Pancreas (tissue), 10 donors: ENCODE measurements at regions not wholly inside any gene's neighbourhood (a gene's known extent, or its start where the extent isn't known, plus 50 kb on each side); places are given as distances from the start of the nearest gene placed in this dataset.

Experiments used
- ATAC-seq, 4 donors: fragments of 200-7000 bp; cut with Tn5 transposase; one replicate each; pipeline versions ENCODE4 v1.8.0 to v1.9.1; 2020; ENCODE audit warnings: mild to moderate bottlenecking in 4 of 4, moderate library complexity in 4 of 4
- DNase-seq, 6 donors: peaks; one replicate each; pipeline ENCODE4 v3.0.0-alpha.2; 2020
- FAIRE-seq: peaks from 2 replicates; lab custom pipeline; 2012; peaks lifted over from hg19 to GRCh38; lab: Jason Lieb, UNC
- H3K27ac ChIP-seq, 4 donors: fragments of 200-600 bp; sonication (generic); 1 replicate in 3 of 4; 2 replicates in 1 of 4; pipeline versions ENCODE4 v1.5.0 to v1.8.0; 2020
- H3K27me3 ChIP-seq, 4 donors: fragments of 200-600 bp; one replicate each; pipeline ENCODE4 v1.8.0; 2021
- H3K36me3 ChIP-seq, 3 donors: fragments of 200-600 bp; sonication (generic) in 1 of 3; one replicate each; pipeline versions ENCODE4 v1.5.0 to v1.8.0; 2020 to 2021
- H3K4me1 ChIP-seq, 3 donors: fragments of 200-600 bp; one replicate each; pipeline ENCODE4 v1.8.0; 2021
- H3K4me3 ChIP-seq, 4 donors: fragments of 200-600 bp; sonication (generic) in 2 of 4; one replicate each; pipeline versions ENCODE4 v1.5.0 to v1.8.0; 2020 to 2021
- H3K9me3 ChIP-seq, 4 donors: fragments of 200-600 bp; one replicate each; pipeline ENCODE4 v1.8.0; 2021
- WGBS, 2 donors: extraction: QIAGEN DNeasy Blood & Tissue Kit; methylation state at CpG; one replicate each; pipeline ENCODE4 v1.1.7; 2013; 5-methylcytosine and 5-hydroxymethylcytosine counted together
- intact Hi-C, 3 donors: fragments of 100-400 bp; cut with DNase I; formaldehyde crosslinking; loops; one replicate each; pipeline versions ENCODE4 v1.11.1 to v1.14.2; 2022
- TF ChIP-seq, protein P1 (sequence below), 4 donors: fragments of 200-600 bp; sonication (generic) in 3 of 4; IDR thresholded peaks; one replicate each; pipeline versions ENCODE4 v1.5.0 to v1.8.0; 2021; ENCODE audit warnings: antibody characterized with exemption in 4 of 4
- donor health status: healthy with polysubstance abuse.
- donor health status: DM: no; HTN: no; CAD: no; lungs with moderate emphysema.
- donor health status: DM: no; HTN: no; CAD: no.
- donor health status: control.
- donor health status: control.
- donor health status: Bipolar disorder and iron deficiency.
- donor health status: DM: yes; HTN: yes; CAD: no.
- donor health status: DM: no; HTN: no; CAD: no.
- donor health status: DM: no; HTN: no; CAD: no.
- donor health status: DM: yes; HTN: yes; CAD: no.

DNA sequence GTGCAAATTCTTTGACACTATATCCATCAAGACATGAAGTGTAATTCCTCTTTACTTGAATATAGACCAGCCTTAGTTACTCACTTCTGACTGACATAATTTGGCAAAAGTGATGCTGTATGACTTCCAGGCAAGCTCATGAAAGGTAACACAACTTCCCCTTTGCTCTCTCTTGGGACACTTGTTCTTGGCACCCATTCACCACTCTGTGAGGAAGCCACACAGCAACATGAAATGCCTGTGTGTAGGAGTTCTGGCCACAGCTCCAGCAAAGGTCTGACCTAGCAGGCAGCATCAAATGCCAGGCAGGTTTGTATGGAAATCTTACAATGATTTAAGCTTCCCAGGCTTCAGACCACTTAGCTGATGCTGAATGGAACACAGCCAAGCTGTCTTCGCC lies 280.3 kb downstream of the PDHA2 start:
- Histone ChIP-seq H3K36me3 (no peaks in the 10 kb centered on the region), H3K27me3 (no peaks in the 10 kb centered on the region), H3K4me1 (no peaks in the 10 kb centered on the region), H3K4me3 (no peak overlapping the region), H3K9me3 (no peaks in the 10 kb centered on the region), H3K27ac (no peak overlapping the region)
- WGBS, 2 donors: 87 to 90% methylated on average over 1 of the region's 1 CpG
- TF ChIP-seq, protein P1, sequence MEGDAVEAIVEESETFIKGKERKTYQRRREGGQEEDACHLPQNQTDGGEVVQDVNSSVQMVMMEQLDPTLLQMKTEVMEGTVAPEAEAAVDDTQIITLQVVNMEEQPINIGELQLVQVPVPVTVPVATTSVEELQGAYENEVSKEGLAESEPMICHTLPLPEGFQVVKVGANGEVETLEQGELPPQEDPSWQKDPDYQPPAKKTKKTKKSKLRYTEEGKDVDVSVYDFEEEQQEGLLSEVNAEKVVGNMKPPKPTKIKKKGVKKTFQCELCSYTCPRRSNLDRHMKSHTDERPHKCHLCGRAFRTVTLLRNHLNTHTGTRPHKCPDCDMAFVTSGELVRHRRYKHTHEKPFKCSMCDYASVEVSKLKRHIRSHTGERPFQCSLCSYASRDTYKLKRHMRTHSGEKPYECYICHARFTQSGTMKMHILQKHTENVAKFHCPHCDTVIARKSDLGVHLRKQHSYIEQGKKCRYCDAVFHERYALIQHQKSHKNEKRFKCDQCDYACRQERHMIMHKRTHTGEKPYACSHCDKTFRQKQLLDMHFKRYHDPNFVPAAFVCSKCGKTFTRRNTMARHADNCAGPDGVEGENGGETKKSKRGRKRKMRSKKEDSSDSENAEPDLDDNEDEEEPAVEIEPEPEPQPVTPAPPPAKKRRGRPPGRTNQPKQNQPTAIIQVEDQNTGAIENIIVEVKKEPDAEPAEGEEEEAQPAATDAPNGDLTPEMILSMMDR (IDR thresholded peaks at IDR 0.05): no peak
- intact Hi-C loops: no loop called here
- DNase-seq (no peak), ATAC-seq (no peak), FAIRE-seq (no peak)

DNA sequence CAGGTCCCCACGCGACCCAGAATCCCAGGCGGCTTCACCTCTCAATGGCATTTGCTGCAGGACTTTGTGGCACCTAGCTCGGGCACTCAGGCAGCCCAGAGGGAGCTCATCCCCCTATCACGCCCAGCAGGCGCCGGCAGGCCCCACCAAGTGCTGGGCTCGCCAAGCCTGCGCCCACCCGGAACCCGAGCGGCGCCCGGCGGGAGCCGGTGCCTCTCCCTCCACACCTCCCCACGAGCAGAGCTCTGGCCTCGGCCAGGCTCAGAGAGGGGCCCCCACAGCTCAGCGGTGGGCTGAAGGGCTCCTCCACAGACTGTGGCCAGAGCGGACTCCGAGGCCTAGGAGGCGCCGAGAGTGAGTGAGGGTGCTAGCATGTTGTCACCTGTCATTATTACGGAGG lies 286.3 kb downstream of the PDHA2 start:
- Histone ChIP-seq H3K27me3 (no peaks in the 10 kb centered on the region), H3K27ac (no peak overlapping the region), H3K36me3 (no peaks in the 10 kb centered on the region), H3K9me3 (no peaks in the 10 kb centered on the region), H3K4me1 (no peaks in the 10 kb centered on the region), H3K4me3 (no peak overlapping the region)
- ATAC-seq (no peak), DNase-seq (peak in 1 of 6 donors; percentile 58), FAIRE-seq (no peak)
- intact Hi-C loops: no loop called here
- WGBS, 2 donors: 95% methylated on average over 24 of the region's 24 CpGs
- TF ChIP-seq, protein P1 (IDR thresholded peaks at IDR 0.05): no peak

DNA sequence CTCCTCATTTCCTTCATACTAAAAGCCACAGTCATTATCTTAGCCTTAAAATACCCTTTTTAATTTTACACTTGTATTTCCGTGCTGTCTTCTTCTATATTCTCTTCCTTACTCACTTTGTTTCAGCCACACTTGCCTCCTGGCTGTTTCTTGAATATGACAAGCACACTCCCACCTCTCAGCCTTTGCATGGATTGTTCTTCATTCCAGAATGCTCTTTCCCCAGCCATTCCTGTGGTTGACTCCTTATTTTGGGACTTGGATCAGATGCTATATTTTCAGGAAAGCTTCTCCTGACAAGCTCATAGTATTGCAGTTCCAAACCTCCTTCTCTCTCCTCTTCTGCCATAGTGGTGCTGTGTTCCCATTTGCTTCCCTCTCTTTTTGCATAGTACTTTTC lies 291.3 kb downstream of the PDHA2 start:
- FAIRE-seq: no peak

DNA sequence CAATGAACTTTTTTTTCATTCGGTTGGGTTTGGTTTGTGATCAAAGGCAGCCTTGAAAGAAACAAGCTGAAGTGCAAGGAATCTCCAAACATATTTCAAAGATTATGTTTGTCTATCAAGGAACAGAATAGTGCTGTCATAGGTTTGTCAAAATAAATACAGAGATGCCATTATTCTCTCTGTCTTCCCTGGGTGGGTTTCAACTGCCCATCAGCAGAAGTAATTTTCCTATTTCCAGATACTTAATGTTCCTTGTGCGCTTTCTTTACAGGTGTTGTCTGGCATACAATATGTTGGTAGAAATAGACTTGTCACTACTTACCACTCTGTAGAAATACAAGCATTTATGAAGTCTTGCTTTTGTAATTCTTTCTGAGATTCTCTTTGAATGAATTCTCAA lies 294.9 kb downstream of the PDHA2 start:
- TF ChIP-seq, protein P1 (IDR thresholded peaks at IDR 0.05): no peak
- Histone ChIP-seq H3K4me1 (no peaks in the 10 kb centered on the region), H3K27me3 (no peaks in the 10 kb centered on the region), H3K36me3 (no peaks in the 10 kb centered on the region), H3K4me3 (no peak overlapping the region), H3K9me3 (no peaks in the 10 kb centered on the region), H3K27ac (no peak overlapping the region)
- intact Hi-C loops: no loop called here
- 92 to 95% methylated on average over 2 of the region's 2 CpGs for WGBS, 2 donors
- ATAC-seq (no peak), FAIRE-seq (no peak), DNase-seq (no peak)

More for the DNA sequence above, 291.3 kb downstream of the PDHA2 start:
- WGBS, 2 donors: 74 to 79% methylated on average over 1 of the region's 1 CpG
- DNase-seq: no peak
- no peak overlapping the region for H3K27ac ChIP-seq
- no peak for ATAC-seq
- no peaks in the 10 kb centered on the region for H3K27me3 ChIP-seq
- no peaks in the 10 kb centered on the region for H3K4me1 ChIP-seq
- no peaks in the 10 kb centered on the region for H3K36me3 ChIP-seq
- H3K4me3 ChIP-seq: no peak overlapping the region
- no peaks in the 10 kb centered on the region for H3K9me3 ChIP-seq
- TF ChIP-seq, protein P1 (IDR thresholded peaks at IDR 0.05): no peak
- intact Hi-C loops: no loop called here

DNA sequence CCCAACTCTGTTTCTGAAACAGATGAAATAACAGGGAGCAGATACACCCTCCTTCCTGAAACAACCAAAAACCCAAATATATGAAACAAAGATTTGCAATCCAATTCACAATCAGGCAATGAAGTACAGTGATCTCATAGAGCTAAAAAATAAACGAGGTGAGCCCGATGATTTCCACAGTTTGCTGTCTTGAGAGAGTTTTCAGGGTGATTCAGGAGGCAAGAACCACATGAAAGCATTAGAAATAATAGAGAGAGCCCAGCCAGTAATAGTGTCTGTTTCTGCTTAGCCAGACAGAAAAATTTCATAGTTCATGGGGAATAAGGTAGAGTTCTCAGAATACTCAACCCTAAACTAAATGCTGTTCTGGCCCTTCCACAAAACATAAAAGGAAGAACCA lies 296.2 kb downstream of the PDHA2 start:
- no peak for ATAC-seq
- Histone ChIP-seq H3K4me3 (no peak overlapping the region), H3K4me1 (no peaks in the 10 kb centered on the region), H3K27ac (no peak overlapping the region), H3K36me3 (no peaks in the 10 kb centered on the region), H3K9me3 (no peaks in the 10 kb centered on the region), H3K27me3 (no peaks in the 10 kb centered on the region)
- no peak for DNase-seq
- intact Hi-C loops: no loop called here
- TF ChIP-seq, protein P1 (IDR thresholded peaks at IDR 0.05): no peak
- WGBS, 2 donors: 78 to 89% methylated on average over 2 of the region's 2 CpGs
- no peak for FAIRE-seq
